ENCODE measurements at regions not wholly inside any gene's neighbourhood (a gene's known extent, or its start where the extent isn't known, plus 50 kb on each side); places are given as distances from the start of the nearest gene placed in this dataset.
"Not testable (repeated sequence)": the region's sequence is repeated elsewhere in the genome, so short reads cannot be mapped to it uniquely, and the experiment has no call there.

- RAD21 ChIA-PET (ENCODE audit: low non-redundant PET in 1 of 2, low total read pairs in 2 of 2, uncharacterized antibody in 2 of 2, unreplicated experiment in 2 of 2); H2AFZ ChIP-seq (ENCODE audit: low read depth, low read length, poor library complexity, severe bottlenecking); H3K9ac ChIP-seq (ENCODE audit: low read length); BruUV-seq (replicated peaks); POLR2A ChIA-PET; H4K20me1 ChIP-seq (ENCODE audit: insufficient read depth); H3K27me3 ChIP-seq (ENCODE audit: insufficient read depth, low read length); H3K4me2 ChIP-seq (ENCODE audit: low read length); H3K36me3 ChIP-seq (ENCODE audit: control insufficient read depth in 1 of 2, insufficient read depth in 2 of 2, low read length in 2 of 2); H3K4me3 ChIP-seq (replicated peaks in 1 of 2; ENCODE audit: low read depth in 1 of 2, low read length in 2 of 2); H3K9me3 ChIP-seq (ENCODE audit: control insufficient read depth in 1 of 2, insufficient read depth in 1 of 2, low read depth in 1 of 2, low read length in 2 of 2); H3K4me1 ChIP-seq (ENCODE audit: control insufficient read depth in 1 of 2, insufficient read depth in 2 of 2, low read length in 2 of 2); H3K27ac ChIP-seq (ENCODE audit: low read depth, low read length); H3K9me2 ChIP-seq (ENCODE audit: insufficient read depth); ATAC-seq; H3K79me2 ChIP-seq (ENCODE audit: insufficient read depth, low read length); CTCF ChIA-PET; intact Hi-C loops (cut with micrococcal nuclease); DNase-seq (ENCODE audit: low read depth, low spot score): not testable (repeated sequence)
Measured at GRCh38 chr11:87623531-87624365, 551.5 kb downstream of the RAB38 start.

GRCh38 chr11:87616511-87616910, 558.7 kb downstream of the RAB38 start:
- BruUV-seq (replicated peaks) = no TSS peak
- Histone ChIP-seq H3K79me2 (ENCODE audit: insufficient read depth, low read length) (no peaks in the 10 kb centered on the region), H3K36me3 (ENCODE audit: control insufficient read depth in 1 of 2, insufficient read depth in 2 of 2, low read length in 2 of 2) (no peaks in the 10 kb centered on the region), H3K9me2 (ENCODE audit: insufficient read depth) (no peaks in the 10 kb centered on the region), H4K20me1 (ENCODE audit: insufficient read depth) (no peaks in the 10 kb centered on the region), H3K9me3 (ENCODE audit: control insufficient read depth in 1 of 2, insufficient read depth in 1 of 2, low read depth in 1 of 2, low read length in 2 of 2) (no peaks in the 10 kb centered on the region), H3K9ac (ENCODE audit: low read length) (no peak overlapping the region), H3K4me1 (ENCODE audit: control insufficient read depth in 1 of 2, insufficient read depth in 2 of 2, low read length in 2 of 2) (no peaks in the 10 kb centered on the region), H3K27me3 (ENCODE audit: insufficient read depth, low read length) (peaks cover 20% of the 10 kb centered on the region), H3K4me2 (ENCODE audit: low read length) (no peak overlapping the region), H2AFZ (ENCODE audit: low read depth, low read length, poor library complexity, severe bottlenecking) (no peak overlapping the region), H3K4me3 (replicated peaks in 1 of 2; ENCODE audit: low read depth in 1 of 2, low read length in 2 of 2) (no peak overlapping the region), H3K27ac (ENCODE audit: low read depth, low read length) (no peak overlapping the region)
- DNase-seq (ENCODE audit: low read depth, low spot score) (no peak), ATAC-seq (no peak)
- POLR2A ChIA-PET = no interaction called here
- intact Hi-C loops (cut with micrococcal nuclease) = no loop called here
- RAD21 ChIA-PET (ENCODE audit: low non-redundant PET in 1 of 2, low total read pairs in 2 of 2, uncharacterized antibody in 2 of 2, unreplicated experiment in 2 of 2) = no interaction called here
- CTCF ChIA-PET = no interaction called here
- TF ChIP-seq EGR1 (IDR thresholded peaks at IDR 0.05; ENCODE audit: low read depth) (no peak), ZBTB33 (IDR thresholded peaks at IDR 0.05; ENCODE audit: extremely low read depth, insufficient replicate concordance, low read length) (no peak), ATF3 (IDR thresholded peaks at IDR 0.05) (no peak), JUND (IDR thresholded peaks at IDR 0.05) (no peak), YY1 (IDR thresholded peaks at IDR 0.05; ENCODE audit: extremely low read depth, insufficient replicate concordance, low read depth, low read length) (no peak), RAD21 (IDR thresholded peaks at IDR 0.05; ENCODE audit: low read depth) (no peak)

Data from HCT116 (cell line).